SHP77 (cell line): ENCODE measurements at regions not wholly inside any gene's neighbourhood (a gene's known extent, or its start where the extent isn't known, plus 50 kb on each side); places are given as distances from the start of the nearest gene placed in this dataset.
"Not testable (repeated sequence)": the region's sequence is repeated elsewhere in the genome, so short reads cannot be mapped to it uniquely, and the experiment has no call there.

ENCODE experiments used
- DNase-seq, 2 experiments: peaks; one replicate each; lab custom pipeline; 2025; lab: John Stamatoyannopoulos, UW

DNA sequence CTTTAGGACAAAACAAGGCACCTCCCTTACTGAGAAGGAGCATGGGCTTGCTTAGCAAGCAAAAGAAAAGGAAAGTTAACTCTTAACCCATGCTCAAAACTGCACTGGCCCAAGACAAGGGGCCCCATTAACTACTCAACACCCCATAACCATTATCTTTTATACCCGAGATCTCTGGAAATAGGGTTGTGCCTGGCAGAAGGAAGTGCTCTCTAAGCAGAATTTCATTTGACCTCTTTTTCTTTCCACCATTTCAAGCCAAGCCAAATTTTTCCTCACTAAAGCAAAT, 167.2 kb downstream of the RASEF start:
- no peak for DNase-seq

DNA sequence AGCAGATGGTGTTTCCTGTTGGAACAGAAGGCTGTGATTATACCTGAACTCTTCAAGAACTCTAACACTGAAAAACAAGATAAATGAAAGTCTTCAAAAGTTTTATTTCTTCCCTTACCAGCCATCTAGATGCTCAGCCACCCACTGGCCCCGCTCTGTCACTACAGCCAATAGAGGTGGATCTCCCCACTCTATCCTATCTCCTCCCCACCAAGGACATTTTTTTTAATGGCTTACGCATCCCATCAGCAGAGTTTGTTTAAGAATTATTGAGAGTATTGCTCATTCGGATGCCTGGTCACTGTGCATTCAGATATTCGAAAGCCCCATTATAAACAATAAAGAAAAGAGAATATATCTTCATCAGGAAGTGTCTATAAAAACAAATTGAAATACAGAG, 159.4 kb downstream of the RASEF start:
- no peak for DNase-seq

DNA sequence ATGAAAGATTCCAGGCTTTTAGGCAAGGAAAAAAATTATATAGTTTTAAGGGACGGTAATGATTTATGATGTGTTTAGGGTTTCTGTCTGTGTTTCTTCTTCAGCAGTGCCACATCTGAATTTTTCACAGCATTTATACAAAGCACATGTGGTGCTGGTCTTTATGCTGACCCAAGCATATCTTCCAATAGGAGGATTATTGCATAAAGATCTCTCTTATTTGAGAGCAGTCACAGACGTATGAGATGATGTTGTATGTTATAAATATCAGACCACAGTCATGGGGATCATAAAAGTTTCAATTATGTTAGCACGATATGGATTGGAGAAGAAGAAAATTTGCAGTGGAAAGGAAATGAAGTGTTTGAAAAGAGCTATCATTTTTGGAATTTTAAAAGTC, 150.9 kb downstream of the RASEF start:
- no peak for DNase-seq

DNA sequence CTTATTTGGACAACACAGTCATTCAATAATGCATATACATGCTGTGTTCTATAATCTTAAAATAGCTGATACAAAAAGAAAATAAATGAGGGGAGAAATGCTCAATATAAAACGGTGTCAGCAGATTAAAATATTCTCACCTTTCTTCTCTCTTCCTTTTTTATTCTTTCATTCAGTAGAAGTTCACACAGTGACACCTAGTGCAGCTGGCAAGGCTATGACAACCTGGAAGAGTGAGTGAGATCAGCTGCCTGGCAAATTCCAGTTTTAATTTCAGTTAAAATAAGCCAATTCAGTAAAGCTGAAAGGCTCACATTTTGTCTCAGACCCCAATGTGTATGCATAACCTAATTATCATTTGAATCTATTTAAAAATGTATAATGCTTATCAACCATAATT, 150.3 kb downstream of the RASEF start:
- no peak for DNase-seq

DNA sequence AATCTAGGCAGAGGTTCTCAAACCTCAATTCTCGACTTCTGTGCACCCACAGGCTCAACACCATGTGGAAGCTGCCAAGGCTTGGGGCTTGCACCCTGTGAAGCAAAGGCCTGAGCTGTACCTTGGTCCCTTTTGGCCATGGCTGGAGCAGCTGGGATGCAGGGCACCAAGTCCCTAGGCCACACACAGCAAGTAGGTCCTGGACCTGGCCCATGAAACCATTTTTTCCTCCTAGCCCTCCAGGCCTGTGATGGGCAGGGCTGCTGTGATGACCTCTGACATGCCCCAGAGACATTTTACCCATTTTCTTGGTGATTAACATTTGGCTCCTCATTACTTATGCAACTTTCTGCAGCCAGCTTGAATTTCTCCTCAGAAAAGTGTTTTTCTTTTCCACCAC, 146.7 kb downstream of the RASEF start:
- not testable (repeated sequence) for DNase-seq

DNA sequence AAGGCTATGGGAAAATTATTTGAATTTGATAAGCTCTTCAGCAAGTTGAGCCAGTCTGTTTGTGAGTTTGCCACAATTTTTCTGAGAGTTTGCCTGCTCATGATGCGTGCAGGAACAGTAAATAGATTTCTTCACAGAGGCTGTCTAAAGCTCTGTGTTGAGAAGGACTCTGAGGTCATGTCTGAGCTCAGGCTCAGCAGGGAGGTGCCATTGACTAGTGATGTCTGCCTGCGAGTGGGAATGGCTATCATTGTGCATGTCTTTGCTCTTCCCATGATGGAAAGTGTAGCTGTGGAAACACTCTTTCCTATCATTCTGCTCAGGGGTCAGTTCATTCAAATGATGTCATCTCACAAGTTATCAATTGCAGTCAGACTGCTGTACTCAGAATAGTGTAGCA, 142.8 kb downstream of the RASEF start:
- DNase-seq, result no peak

DNA sequence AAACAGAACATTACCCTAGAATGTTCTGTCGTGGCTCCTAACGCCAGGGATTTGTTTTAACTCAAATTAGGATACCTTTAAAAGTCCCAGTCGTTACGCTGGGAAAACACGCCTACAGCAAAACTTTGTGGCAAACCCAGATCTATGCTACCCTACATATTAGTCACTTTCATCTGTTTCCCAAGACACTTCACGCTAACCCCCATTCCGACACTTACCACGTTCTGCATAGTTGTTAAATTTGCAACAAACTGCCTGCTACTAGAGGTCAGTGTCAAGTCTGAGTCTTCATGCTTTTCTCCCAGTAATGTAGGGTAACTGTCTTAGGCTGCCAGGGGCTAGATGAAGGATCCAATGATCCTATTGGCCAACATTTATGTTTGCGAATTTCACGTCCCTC, 140.3 kb downstream of the RASEF start:
- DNase-seq, result no peak

DNA sequence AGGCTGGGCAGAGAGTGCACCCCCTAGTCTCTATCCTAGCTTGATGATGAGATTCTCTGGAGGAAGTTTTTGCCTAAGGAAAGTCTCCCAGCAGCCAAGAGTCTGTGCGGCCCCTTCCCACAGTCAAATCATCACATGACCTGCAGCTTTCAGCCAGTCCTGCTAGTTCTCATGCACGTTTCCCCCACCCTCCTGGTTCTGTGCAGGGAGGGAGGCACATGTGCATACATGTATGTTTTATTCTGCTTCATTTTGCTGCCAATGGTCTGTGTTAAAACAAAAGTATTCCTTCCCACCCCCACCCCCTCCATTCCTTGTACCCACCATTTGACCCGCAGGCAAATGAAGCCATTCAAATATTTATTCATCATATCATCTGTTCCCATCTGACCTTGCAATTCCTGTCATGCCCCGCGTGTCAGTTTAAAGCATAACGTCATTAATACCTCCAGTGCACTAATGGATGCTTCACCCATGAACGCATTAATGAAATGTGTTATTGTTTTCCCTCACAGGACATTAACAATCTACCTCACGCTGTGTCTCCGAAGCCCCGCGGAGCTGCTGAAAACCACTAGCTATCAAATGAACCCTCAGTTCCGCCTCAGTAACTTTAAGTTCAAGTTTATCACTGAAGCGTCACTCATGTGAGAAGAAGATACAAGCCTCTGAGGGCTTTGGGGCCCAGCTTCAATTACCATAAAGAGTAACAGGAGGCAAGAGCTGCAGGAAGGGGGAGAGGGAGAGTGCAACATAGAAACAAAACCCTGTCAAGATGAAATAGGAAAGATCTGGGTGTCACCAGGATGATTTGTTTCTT, 139.6 kb downstream of the RASEF start:
- DNase-seq, result no peak

DNA sequence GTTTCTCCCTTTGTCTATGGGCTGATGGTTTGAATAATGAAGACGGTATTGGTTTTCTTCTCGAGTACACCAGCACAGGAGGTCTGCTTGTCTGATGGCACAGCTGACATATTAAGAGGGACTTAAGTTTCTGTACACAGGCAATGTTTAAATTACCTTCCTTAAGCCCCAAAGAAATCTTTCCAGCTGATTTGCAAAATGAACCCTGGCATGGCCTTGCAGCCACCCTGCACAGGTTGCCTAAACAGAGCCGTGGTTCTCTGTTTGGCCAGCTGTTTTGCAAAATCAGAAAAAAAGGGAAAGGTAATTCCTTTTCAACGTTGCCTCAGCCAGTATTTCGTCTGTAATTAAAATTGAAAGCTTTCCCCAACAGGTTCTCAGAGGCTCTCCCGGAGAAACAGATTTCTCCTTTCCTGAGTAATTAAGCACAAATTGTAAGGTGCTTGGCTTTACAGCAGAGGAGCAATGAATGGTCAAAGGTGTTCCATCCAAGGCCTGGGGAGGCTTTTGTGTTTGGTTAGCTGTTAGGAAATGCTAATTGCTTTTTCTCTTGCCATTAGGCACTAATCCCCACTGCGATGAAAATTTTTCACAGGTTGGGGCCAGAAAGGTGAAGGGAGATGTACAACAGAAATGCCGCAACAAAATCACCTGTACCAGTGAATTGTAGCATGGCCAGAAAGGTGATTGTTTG, 138.9 kb downstream of the RASEF start:
- DNase-seq, result no peak
